SJSA1 (cell line): ENCODE measurements at regions not wholly inside any gene's neighbourhood (a gene's known extent, or its start where the extent isn't known, plus 50 kb on each side); places are given as distances from the start of the nearest gene placed in this dataset.
A peak's percentile ranks its signal among the peaks of the same experiment; 100 is the strongest.
"Not testable (repeated sequence)": the region's sequence is repeated elsewhere in the genome, so short reads cannot be mapped to it uniquely, and the experiment has no call there.

ENCODE experiments used
- DNase-seq, 2 experiments: peaks; one replicate each; pipeline ENCODE4 v3.0.0-alpha.2; 2015 to 2020; ENCODE audit warnings: low spot score in 2 of 2, low read depth in 1 of 2
- H3K27ac ChIP-seq: fragments of 250-450 bp; sonication (Bioruptor Pico); 2 replicates; pipeline ENCODE4 v1.5.1; 2020; ENCODE audit warnings: mild to moderate bottlenecking, moderate library complexity
- H3K27me3 ChIP-seq: fragments of 250-450 bp; sonication (Bioruptor Pico); replicated peaks from 2 replicates; pipeline ENCODE4 v1.5.1; 2020; ENCODE audit warnings: mild to moderate bottlenecking, moderate library complexity
- H3K36me3 ChIP-seq: fragments of 250-450 bp; sonication (Bioruptor Pico); 2 replicates; pipeline ENCODE4 v1.5.1; 2020; ENCODE audit warnings: mild to moderate bottlenecking
- H3K4me1 ChIP-seq: fragments of 250-450 bp; sonication (Bioruptor Pico); replicated peaks from 2 replicates; pipeline ENCODE4 v1.6.1; 2021; ENCODE audit warnings: mild to moderate bottlenecking
- H3K4me3 ChIP-seq: fragments of 250-450 bp; sonication (Bioruptor Pico); 2 replicates; pipeline ENCODE4 v1.5.1; 2020; ENCODE audit warnings: mild to moderate bottlenecking
- H3K9me3 ChIP-seq: fragments of 250-450 bp; sonication (Bioruptor Pico); replicated peaks from 2 replicates; pipeline ENCODE4 v1.5.1; 2020; ENCODE audit warnings: mild to moderate bottlenecking

DNA sequence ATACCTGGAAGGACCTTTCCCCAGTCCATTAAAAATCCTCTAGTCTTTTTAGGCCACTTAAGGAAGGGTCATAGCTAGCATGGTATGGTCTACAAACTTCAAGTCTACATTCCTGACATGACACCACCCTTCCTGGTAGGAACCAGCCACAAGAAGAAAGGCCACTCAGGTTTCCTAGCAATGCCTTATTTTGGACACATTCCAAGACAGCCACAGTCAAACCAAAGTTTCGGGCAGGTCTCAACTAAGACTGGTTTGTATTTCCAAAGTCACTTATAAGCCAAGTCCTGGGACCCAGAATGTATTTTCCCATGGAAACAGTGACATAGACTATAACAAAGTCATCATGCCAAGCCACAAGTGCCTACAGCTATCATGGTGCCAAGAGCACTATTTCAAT lies 50.6 kb upstream of the SLC44A3 start:
- Histone ChIP-seq H3K27ac (no peak overlapping the region), H3K36me3 (no peaks in the 10 kb centered on the region), H3K4me3 (no peak overlapping the region), H3K27me3 (no peaks in the 10 kb centered on the region), H3K9me3 (no peaks in the 10 kb centered on the region), H3K4me1 (peaks cover 13% of the 10 kb centered on the region)
- DNase-seq: no peak

DNA sequence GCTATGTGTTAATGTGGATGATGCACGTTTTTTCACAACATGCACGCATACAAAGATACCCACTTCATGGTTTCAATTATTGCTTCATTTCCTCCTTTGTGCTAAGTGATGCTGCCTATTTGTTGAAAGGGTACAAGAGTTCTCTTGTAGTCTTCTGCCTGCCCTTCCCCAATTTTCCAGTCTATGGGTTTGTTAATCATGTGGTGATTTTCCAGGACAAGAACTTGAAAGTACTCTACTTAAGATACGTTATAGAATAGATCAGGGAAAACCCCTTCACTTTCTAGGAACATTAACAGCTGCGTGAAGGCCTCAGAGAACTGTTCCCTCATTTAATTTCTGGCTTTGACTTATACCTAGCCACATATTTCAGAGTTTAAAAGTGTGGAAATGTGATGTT lies 52.1 kb upstream of the SLC44A3 start:
- H3K27me3 ChIP-seq: no peaks in the 10 kb centered on the region
- no peaks in the 10 kb centered on the region for H3K9me3 ChIP-seq
- no peaks in the 10 kb centered on the region for H3K4me1 ChIP-seq
- H3K4me3 ChIP-seq: no peak overlapping the region
- no peak overlapping the region for H3K27ac ChIP-seq
- DNase-seq: no peak
- H3K36me3 ChIP-seq: no peaks in the 10 kb centered on the region

DNA sequence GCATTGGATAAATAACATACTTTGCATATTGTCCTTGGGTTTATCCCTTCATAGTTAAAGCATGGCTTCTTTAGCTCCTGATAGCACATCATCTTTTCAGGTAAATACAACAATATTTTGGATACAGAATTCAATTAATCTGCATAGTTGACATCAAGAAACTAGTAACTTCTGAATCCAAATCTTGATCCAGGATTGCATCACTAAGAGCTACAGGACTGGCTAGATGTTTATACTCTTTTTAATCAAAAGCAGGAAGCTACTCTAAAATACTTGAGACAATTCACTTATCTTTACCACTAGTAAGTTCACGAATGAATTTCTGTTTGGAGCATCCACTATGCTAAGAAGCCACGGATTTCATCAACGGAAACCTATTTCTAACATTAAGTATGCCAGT lies 54.2 kb upstream of the SLC44A3 start:
- no peaks in the 10 kb centered on the region for H3K36me3 ChIP-seq
- no peaks in the 10 kb centered on the region for H3K9me3 ChIP-seq
- H3K27me3 ChIP-seq: no peaks in the 10 kb centered on the region
- H3K27ac ChIP-seq: no peak overlapping the region
- DNase-seq: no peak
- no peaks in the 10 kb centered on the region for H3K4me1 ChIP-seq
- no peak overlapping the region for H3K4me3 ChIP-seq

DNA sequence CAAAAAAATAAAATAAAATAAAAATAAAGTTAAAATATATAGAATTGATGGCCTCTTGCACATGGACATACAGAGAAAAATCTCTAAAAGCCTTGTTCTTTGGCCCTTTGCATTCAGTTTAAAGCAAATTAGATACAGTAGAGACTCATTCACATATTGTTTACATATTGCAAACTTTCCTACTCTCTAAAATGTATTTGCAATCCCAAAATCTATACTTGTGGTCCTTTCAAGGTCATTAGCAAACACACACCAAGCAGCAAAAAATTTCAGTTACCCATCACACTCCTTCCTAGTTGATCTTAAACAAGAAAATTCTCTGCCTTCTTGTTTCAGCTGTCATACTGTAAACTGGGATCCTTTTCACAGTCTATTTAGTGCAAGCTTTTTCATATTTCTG lies 61.0 kb upstream of the SLC44A3 start:
- DNase-seq: no peak
- no peak overlapping the region for H3K27ac ChIP-seq

DNA sequence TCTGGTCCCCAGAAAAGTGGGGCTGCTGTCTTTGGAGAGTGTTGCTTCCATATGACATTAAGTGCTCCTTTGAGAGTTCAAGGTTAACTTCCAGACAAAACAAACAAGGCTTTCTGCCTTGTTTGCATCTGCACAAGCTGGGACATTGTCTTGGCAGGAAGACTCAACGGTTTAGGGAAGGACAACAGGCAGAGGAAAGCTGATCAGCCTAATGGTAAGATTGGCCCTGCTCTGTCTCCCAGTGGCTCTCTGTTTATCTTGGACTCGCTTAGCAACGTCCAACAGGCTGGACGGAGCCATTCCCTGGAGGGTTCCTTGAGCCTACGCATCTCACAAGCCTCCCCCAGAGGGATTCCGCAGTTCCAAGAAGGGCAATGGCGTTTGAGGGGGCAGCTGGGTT lies 62.2 kb upstream of the SLC44A3 start:
- Histone ChIP-seq H3K36me3 (no peaks in the 10 kb centered on the region), H3K9me3 (no peaks in the 10 kb centered on the region), H3K4me3 (no peak overlapping the region), H3K4me1 (peaks cover 42% of the 10 kb centered on the region), H3K27ac (no peak overlapping the region), H3K27me3 (no peaks in the 10 kb centered on the region)
- DNase-seq: no peak

More for the DNA sequence above, 61.0 kb upstream of the SLC44A3 start:
- Histone ChIP-seq H3K4me3 (no peak overlapping the region), H3K9me3 (no peaks in the 10 kb centered on the region), H3K36me3 (no peaks in the 10 kb centered on the region), H3K27me3 (no peaks in the 10 kb centered on the region), H3K4me1 (peaks cover 30% of the 10 kb centered on the region)

DNA sequence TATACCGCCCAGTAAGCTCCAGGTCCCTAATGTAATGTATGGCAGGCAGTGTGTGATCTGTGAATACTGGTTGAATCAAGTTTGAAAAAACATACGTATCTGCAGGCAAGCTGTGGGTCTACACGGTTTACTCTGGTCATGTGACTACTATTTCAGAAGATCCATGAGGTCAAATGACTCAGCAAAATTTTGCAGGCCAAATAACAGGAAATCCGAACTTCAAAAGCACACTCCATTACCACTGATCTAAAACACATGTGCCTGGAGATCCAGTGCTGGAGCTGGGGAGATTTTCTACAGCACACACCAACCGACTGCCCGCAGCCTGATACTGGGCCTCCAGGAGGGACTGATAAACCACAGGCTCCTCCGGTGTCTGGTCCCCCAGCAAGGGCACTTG lies 64.5 kb upstream of the SLC44A3 start:
- peak overlapping the region; percentile 73 for H3K27ac ChIP-seq
- no peaks in the 10 kb centered on the region for H3K27me3 ChIP-seq
- H3K36me3 ChIP-seq: no peaks in the 10 kb centered on the region
- H3K4me3 ChIP-seq: no peak overlapping the region
- H3K9me3 ChIP-seq: no peaks in the 10 kb centered on the region
- peaks cover 42% of the 10 kb centered on the region for H3K4me1 ChIP-seq
- peak; percentile 79 to 86 for DNase-seq

DNA sequence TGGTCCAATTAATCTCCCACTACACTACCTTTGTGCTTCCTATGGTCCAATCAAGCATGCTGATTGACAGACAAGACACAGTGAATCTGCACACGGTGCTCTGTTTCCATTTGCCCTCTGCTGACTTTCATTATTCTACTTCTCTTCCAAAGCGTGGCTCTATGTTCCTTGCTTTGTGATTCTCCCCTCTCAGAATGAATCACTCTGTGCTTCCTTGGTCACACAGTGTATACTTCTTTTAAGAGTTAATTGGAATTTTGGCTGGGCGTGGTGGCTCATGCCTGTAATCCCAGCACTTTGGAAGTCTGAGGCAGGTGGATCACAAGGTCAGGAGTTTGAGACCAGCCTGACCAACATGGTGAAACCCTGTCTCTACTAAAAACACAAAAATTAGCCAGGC lies 65.1 kb upstream of the SLC44A3 start:
- H3K27me3 ChIP-seq, H3K36me3 ChIP-seq, H3K9me3 ChIP-seq, H3K4me3 ChIP-seq, DNase-seq: not testable (repeated sequence)
- Histone ChIP-seq H3K27ac (peak overlapping the region; percentile 73), H3K4me1 (peaks cover 42% of the 10 kb centered on the region)

DNA sequence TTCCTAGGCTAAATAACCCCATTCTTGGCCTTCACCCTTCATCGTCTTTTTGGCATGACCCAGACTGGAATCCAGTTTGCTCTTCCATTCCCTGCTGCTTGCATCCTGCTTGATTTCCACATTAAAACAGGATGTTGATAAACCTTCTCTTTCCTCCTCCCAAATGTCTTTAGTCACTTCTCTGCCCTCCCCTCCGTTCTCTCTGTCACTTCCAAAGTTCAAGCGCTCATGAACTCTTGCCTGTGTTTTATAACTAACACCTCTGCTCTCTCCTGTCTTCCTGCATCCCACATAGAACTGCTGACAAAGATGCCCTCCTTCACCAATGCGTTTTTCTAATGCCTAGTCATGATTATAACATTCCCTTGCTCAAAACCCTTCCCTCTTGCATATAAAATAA lies 65.6 kb upstream of the SLC44A3 start:
- Histone ChIP-seq H3K36me3 (no peaks in the 10 kb centered on the region), H3K4me1 (peaks cover 42% of the 10 kb centered on the region), H3K27ac (peak overlapping the region; percentile 73), H3K4me3 (no peak overlapping the region), H3K27me3 (no peaks in the 10 kb centered on the region), H3K9me3 (no peaks in the 10 kb centered on the region)
- DNase-seq: no peak

DNA sequence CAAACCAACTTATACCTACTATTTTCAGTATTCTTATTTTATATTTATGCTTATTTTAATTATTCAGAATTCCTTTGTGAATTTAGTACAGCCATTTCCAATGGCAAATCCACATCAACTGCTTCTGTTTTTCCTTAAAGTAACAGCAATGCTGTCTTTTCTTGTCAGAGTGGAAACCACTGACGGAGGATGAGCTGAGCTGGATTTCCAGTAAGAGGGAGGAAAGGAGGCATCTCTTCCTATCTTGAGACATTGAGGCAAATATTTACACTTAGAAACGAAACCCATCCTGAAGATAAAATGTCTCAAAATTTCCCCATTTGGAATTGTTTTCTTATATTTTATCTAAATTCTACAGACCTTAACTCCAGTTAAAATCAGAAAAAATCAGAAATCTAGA lies 66.1 kb upstream of the SLC44A3 start:
- Histone ChIP-seq H3K4me3 (no peak overlapping the region), H3K36me3 (no peaks in the 10 kb centered on the region)
- DNase-seq: no peak

DNA sequence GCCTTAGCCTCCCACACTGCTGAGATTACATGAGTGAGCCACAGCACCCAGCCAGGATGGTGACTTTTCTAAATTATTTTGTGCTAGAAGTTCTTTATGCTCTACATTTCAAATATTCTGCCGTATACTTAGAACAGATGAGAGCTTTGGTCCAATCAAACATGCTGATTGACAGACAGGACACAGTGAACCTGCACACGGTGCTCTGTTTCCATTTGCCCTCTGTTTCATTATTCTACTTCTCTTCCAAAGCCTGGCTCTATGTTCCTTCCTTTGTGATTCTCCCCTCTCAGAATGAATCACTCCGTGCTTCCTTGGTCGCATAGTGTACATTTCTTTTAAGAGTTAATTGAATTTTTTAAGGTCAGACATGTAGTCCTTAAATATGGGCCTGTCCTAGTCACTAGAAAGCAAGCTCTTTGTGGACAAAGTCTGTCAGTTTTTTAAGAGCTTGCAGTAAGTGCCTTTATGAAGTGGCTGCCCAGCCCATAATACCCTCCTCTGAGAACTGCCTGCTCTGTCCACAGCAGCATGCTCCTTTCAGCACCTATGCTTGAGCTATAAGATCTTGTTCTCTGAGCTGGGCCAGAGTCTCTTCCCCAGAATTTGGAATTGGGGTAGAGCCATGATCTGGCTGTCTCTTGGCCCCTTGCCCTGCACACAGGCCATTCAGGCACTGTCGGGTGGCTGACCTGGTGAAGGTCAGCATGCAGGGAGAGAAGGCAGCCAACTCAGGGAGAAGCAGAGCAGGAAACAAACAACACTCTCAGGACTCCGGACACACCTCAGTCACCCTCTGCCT lies 66.8 kb upstream of the SLC44A3 start:
- peak overlapping the region; percentile 73; the same call in 1 of the 2 replicates for H3K27ac ChIP-seq
- peak in 1 of 2 experiments; percentile 42 for DNase-seq
- no peaks in the 10 kb centered on the region for H3K27me3 ChIP-seq

More for the DNA sequence above, 66.1 kb upstream of the SLC44A3 start:
- no peaks in the 10 kb centered on the region for H3K27me3 ChIP-seq
- peaks cover 42% of the 10 kb centered on the region for H3K4me1 ChIP-seq
- H3K9me3 ChIP-seq: no peaks in the 10 kb centered on the region
- peak overlapping the region; percentile 73 for H3K27ac ChIP-seq

DNA sequence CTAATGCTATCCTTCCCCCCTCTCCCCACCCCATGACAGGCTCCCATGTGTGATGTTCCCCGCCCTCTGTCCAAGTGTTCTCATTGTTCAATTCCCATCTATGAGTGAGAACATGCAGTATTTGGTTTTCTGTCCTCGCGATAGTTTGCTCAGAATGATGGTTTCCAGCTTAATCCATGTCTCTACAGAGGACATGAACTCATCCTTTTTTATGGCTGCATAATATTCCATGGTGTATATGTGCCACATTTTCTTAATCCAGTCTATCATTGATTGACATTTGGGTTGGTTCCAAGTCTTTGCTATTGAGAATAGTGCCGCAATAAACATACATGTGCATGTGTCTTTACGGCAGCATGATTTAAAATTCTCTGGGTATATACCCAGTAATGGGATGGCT lies 68.7 kb upstream of the SLC44A3 start:
- H3K27ac ChIP-seq, H3K4me3 ChIP-seq, H3K36me3 ChIP-seq, H3K9me3 ChIP-seq, DNase-seq, H3K27me3 ChIP-seq: not testable (repeated sequence)
- H3K4me1 ChIP-seq: peaks cover 40% of the 10 kb centered on the region

More for the DNA sequence above, 66.8 kb upstream of the SLC44A3 start:
- H3K4me1 ChIP-seq: peaks cover 42% of the 10 kb centered on the region
- no peaks in the 10 kb centered on the region for H3K9me3 ChIP-seq
- H3K36me3 ChIP-seq: no peaks in the 10 kb centered on the region
- H3K4me3 ChIP-seq: no peak overlapping the region

DNA sequence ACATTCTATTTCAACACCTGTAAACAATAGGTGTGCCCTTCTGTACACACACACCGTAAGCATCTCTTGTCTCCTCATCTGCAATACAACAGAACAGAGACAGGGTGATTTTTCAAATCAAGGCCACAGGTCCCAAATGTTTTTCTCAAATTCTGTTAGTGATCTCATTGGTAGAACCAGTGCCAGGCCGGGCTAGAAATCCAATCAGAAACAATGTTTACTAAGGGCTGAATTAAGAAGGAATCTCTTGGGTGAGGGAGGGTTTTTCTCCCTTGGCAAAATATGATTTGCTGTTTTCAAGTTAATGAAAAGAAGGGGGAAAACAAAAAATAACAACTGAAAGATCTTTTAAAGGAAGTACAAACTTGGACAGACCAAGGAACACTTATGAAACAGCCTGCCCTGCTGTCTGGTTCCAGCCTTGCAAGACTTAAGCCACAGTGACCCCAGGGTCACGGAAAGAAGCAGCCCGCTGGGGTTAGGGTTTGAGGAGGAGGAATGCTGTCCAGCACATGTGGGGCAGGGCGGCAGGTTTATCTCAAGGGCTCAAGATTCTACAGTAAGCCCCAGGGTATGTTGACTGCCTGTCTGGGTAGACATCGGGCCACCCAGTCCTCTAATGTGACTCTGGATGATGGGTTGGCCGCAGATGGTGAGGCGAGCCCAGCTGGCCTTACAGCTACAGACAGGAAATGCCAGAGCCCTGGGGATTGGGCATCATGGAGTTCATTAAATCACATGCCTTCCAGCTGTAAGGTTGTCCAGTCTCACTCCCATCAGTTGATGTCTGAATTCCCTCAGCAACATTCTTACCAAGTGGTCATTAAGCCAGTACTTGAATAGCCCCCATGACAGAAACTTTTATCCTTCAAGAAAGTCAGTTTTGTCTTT lies 73.3 kb upstream of the SLC44A3 start:
- Histone ChIP-seq H3K4me1 (peaks cover 27% of the 10 kb centered on the region), H3K4me3 (no peak overlapping the region), H3K27me3 (no peaks in the 10 kb centered on the region), H3K9me3 (no peaks in the 10 kb centered on the region), H3K36me3 (no peaks in the 10 kb centered on the region), H3K27ac (no peak overlapping the region)
- DNase-seq: no peak

DNA sequence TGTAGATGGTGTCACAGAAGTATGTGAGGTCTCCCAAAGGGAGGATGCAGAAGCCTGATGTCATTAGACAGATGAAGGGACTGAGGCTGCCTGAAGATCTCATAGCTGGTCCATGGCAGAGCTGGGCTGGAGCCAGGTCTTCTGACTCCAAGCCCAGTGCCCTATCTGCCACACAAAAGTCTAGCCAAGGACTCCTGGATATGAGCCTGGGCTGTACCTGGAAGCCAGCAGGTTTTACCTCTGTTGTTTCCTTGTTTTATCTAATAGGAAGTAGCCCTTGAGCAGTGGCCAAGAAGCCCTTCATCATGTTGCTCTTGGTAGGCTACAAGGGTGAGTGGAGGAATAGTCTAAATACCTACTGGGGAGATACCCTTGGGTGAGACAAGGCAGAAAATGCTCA lies 74.4 kb upstream of the SLC44A3 start:
- no peak for DNase-seq
- Histone ChIP-seq H3K36me3 (no peaks in the 10 kb centered on the region), H3K4me1 (peaks cover 27% of the 10 kb centered on the region)

DNA sequence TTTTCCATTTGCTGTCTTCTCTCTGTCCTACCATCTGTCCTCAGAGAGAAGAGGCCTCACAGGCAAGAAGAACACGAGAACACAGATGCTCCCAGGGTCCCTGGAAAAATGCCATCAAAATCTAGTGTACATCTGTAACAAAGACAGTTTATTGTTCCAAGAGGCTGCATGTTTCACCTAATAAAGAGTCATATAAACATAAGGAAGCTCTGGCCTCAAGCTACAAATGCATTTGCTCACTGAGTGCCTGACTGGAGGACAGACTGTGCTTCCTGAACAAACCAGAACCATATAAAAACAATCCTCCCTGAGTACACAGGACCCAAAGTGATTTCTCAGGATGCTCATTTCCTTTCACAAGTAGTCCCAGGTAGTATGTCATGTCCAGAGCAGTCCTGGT lies 76.3 kb upstream of the SLC44A3 start:
- H3K27me3 ChIP-seq: no peaks in the 10 kb centered on the region
- DNase-seq: peak; percentile 67 to 81
- H3K27ac ChIP-seq: peak overlapping the region; percentile 28; the same call in 1 of the 2 replicates

More for the DNA sequence above, 74.4 kb upstream of the SLC44A3 start:
- H3K9me3 ChIP-seq: no peaks in the 10 kb centered on the region
- H3K4me3 ChIP-seq: no peak overlapping the region
- H3K27ac ChIP-seq: no peak overlapping the region
- H3K27me3 ChIP-seq: no peaks in the 10 kb centered on the region

More for the DNA sequence above, 76.3 kb upstream of the SLC44A3 start:
- Histone ChIP-seq H3K36me3 (no peaks in the 10 kb centered on the region), H3K4me3 (no peak overlapping the region), H3K4me1 (peaks cover 45% of the 10 kb centered on the region), H3K9me3 (no peaks in the 10 kb centered on the region)
